Activated CD4-positive, alpha-beta T cell treated with anti-CD3 and anti-CD28 coated beads, Interleukin-2, amount 10 ng/mL, durations not matched to agents 7 days and 5 days (primary cell): ENCODE measurements at regions not wholly inside any gene's neighbourhood (a gene's known extent, or its start where the extent isn't known, plus 50 kb on each side); places are given as distances from the start of the nearest gene placed in this dataset.

Experiments
- CTCF ChIA-PET: fragments of 350-600 bp; sonication (Branson Sonifier 250); formaldehyde crosslinking; loops from one replicate; lab custom pipeline; 2021; ENCODE audit warnings: antibody characterized with exemption; lab: Charles Lee
- POLR2A ChIA-PET: fragments of 350-600 bp; sonication (Branson Sonifier 250); formaldehyde crosslinking; loops from one replicate; lab custom pipeline; 2021; ENCODE audit warnings: antibody characterized with exemption; lab: Charles Lee
- DNase-seq: peaks from one replicate; pipeline ENCODE4 v3.0.0-alpha.2; 2020
- H3K27ac Mint-ChIP-seq: one replicate; pipeline ENCODE4 v1.8.0; 2021; ENCODE audit warnings: mild to moderate bottlenecking, moderate library complexity, mixed read lengths
- H3K27me3 Mint-ChIP-seq: one replicate; pipeline ENCODE4 v1.8.0; 2021; ENCODE audit warnings: mixed read lengths
- H3K36me3 Mint-ChIP-seq: one replicate; pipeline ENCODE4 v1.8.0; 2021; ENCODE audit warnings: low read depth, mixed read lengths
- H3K4me1 Mint-ChIP-seq: one replicate; pipeline ENCODE4 v1.8.0; 2021; ENCODE audit warnings: mixed read lengths
- H3K4me3 Mint-ChIP-seq: one replicate; pipeline ENCODE4 v1.8.0; 2021; ENCODE audit warnings: mild to moderate bottlenecking, moderate library complexity, mixed read lengths
- H3K9me3 Mint-ChIP-seq: one replicate; pipeline ENCODE4 v1.8.0; 2021; ENCODE audit warnings: mixed read lengths

DNA sequence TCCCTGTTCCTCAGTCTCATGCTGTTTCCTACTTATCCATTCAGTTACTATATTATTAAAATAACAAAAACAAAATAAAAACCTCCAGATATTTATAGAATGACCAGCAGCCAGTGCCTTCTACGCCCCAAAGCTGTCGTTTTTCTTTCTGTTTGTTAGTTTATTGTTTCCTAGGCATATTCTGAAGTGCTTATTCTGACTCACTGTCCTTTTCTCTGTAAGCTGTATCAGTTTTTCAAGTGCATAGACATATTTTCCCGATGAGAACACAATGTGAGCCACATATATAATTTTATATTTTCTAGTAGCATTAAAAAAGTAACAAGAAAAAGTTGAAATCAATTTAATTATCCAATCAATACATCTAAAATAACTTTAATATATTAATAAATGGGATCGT is 2158.6 kb upstream of the TENM3 start:
- no peak overlapping the region for H3K4me3 Mint-ChIP-seq
- H3K4me1 Mint-ChIP-seq = no peaks in the 10 kb centered on the region
- no peaks in the 10 kb centered on the region for H3K9me3 Mint-ChIP-seq
- H3K27me3 Mint-ChIP-seq = no peaks in the 10 kb centered on the region
- ChIA-PET CTCF (no interaction called here), POLR2A (no interaction called here)
- DNase-seq = no peak
- H3K27ac Mint-ChIP-seq = no peak overlapping the region
- H3K36me3 Mint-ChIP-seq = no peaks in the 10 kb centered on the region

DNA sequence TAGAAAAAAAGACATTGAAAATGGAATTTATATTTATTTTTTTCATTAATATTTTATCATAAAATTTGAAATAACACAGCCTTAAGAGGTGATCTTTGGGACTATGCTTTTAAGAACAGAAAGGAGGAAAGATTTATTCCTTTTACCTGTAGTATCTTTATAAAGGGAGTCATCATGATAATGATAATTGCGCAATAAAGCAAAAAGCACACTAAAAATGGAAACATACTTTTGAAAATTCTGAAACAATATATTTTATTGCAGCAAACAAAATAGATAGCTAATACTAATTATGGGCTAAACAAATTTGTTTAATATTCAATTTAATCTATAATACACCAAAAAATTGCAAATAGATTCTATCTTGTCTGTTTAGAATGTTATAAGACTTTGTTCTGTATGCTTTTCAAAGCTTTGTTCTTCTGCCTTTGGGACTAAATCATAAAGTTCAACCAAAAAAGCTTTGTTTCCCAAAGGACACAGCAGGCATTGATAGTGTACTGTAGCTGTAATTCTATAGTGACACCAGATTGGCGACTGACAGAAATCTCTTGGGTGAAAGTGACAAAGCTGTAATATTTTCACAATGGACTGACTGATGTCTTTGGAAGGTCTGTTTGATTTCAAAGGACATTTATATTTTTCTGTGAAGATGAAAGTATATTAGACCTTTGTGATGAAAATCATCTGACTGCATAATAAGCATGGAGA is 2156.6 kb upstream of the TENM3 start:
- H3K4me1 Mint-ChIP-seq = no peaks in the 10 kb centered on the region
- H3K4me3 Mint-ChIP-seq = no peak overlapping the region
- H3K36me3 Mint-ChIP-seq = no peaks in the 10 kb centered on the region
- H3K27me3 Mint-ChIP-seq = no peaks in the 10 kb centered on the region
- no peaks in the 10 kb centered on the region for H3K9me3 Mint-ChIP-seq
- ChIA-PET POLR2A (no interaction called here), CTCF (no interaction called here)
- DNase-seq = no peak
- no peak overlapping the region for H3K27ac Mint-ChIP-seq

- POLR2A ChIA-PET = no interaction called here
- H3K4me3 Mint-ChIP-seq = no peak overlapping the region
- CTCF ChIA-PET = interaction anchor here (0.6 kb wide), 1 partner anchor 1349 kb away, joined by 3 read pairs; no protein-coding TSS in a partner anchor
Observed at GRCh38 chr4:180098586-180098985, 2144.6 kb upstream of the TENM3 start.

GRCh38 chr4:180099957-180100356 is 2143.2 kb upstream of the TENM3 start:
- Mint-ChIP-seq H3K4me3 (no peak overlapping the region), H3K27ac (no peak overlapping the region), H3K36me3 (no peaks in the 10 kb centered on the region), H3K27me3 (no peaks in the 10 kb centered on the region), H3K4me1 (no peaks in the 10 kb centered on the region), H3K9me3 (no peaks in the 10 kb centered on the region)
- POLR2A ChIA-PET = no interaction called here
- no peak for DNase-seq
- CTCF ChIA-PET = no interaction called here

More at GRCh38 chr4:180098586-180098985, 2144.6 kb upstream of the TENM3 start:
- DNase-seq = no peak
- H3K27me3 Mint-ChIP-seq = no peaks in the 10 kb centered on the region
- no peak overlapping the region for H3K27ac Mint-ChIP-seq
- no peaks in the 10 kb centered on the region for H3K9me3 Mint-ChIP-seq
- no peaks in the 10 kb centered on the region for H3K4me1 Mint-ChIP-seq
- no peaks in the 10 kb centered on the region for H3K36me3 Mint-ChIP-seq

DNA sequence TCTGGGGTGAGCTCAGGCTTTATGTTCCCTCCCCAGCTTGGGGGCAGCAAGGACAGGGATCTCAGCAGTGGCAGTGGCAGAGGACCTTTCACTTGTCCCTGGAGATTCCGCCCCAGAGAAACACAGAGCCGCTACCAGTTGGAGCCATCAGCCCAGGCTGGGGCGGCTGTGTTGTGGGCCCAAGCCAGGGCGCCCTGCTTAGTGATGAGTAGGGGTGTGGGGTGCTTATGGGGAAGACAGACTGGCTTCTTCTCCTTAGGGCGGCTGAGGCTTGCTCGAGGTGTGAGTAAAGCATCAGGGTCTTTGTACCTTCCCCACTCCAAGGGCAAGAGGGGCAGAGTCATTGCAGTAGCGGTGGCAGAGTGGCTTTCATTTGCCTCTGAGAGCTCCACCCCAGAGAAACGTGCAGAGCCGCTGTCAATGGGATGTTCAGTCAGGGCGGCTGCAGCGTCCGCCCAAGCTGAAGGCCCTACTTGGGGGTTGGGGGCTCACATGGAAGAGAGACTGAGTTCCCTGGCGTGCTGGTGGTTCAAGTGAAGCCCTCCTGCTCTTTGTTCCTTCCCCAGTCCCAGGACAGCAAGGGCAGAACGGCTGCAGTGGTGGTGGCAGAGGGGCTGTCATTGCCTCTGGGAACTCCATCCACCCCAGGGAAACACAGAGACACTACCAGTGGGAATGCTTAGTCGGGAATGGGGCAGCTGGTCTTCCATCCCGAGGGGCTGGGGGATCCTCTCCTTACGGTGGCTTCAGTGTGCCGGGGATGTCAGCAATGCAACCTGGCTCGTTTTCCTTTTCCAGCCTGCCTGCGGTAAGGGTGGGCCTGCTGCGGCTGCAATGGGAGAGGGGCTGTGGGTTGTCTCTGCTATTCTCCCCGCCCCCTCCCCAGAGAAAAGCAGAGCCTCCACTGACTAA is 2142.5 kb upstream of the TENM3 start:
- H3K27me3 Mint-ChIP-seq = no peaks in the 10 kb centered on the region
- DNase-seq = no peak
- no peaks in the 10 kb centered on the region for H3K36me3 Mint-ChIP-seq
- no peak overlapping the region for H3K4me3 Mint-ChIP-seq
- CTCF ChIA-PET = no interaction called here
- no peak overlapping the region for H3K27ac Mint-ChIP-seq
- no peaks in the 10 kb centered on the region for H3K9me3 Mint-ChIP-seq
- no peaks in the 10 kb centered on the region for H3K4me1 Mint-ChIP-seq
- POLR2A ChIA-PET = no interaction called here

GRCh38 chr4:180101348-180102083 is 2141.7 kb upstream of the TENM3 start:
- DNase-seq = no peak
- ChIA-PET CTCF (no interaction called here), POLR2A (no interaction called here)
- H3K9me3 Mint-ChIP-seq = no peaks in the 10 kb centered on the region
- H3K27me3 Mint-ChIP-seq = no peaks in the 10 kb centered on the region
- no peaks in the 10 kb centered on the region for H3K4me1 Mint-ChIP-seq
- H3K36me3 Mint-ChIP-seq = no peaks in the 10 kb centered on the region
- H3K27ac Mint-ChIP-seq = no peak overlapping the region
- H3K4me3 Mint-ChIP-seq = no peak overlapping the region

DNA sequence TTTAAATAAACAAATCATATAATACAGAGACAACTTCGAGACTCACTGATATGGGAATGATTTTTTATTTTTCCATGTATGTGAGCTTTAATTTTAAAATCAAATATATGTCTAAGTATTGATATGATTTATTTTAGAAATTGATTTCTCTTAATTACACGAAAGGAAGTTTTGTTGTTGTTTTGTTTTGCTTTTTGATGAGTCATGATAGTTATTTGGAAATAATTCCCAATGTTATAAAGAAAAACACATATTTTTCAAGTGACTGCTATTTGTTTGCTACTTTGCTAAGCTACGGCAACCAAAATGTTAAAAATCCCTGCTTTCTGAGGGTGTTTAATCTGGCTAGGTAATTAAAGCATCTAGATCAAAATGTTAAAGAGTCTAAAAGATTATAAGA is 2139.4 kb upstream of the TENM3 start:
- no peaks in the 10 kb centered on the region for H3K9me3 Mint-ChIP-seq
- no peak for DNase-seq
- ChIA-PET CTCF (no interaction called here), POLR2A (no interaction called here)
- H3K27me3 Mint-ChIP-seq = no peaks in the 10 kb centered on the region
- H3K36me3 Mint-ChIP-seq = no peaks in the 10 kb centered on the region
- H3K4me3 Mint-ChIP-seq = no peak overlapping the region
- H3K27ac Mint-ChIP-seq = no peak overlapping the region
- no peaks in the 10 kb centered on the region for H3K4me1 Mint-ChIP-seq

DNA sequence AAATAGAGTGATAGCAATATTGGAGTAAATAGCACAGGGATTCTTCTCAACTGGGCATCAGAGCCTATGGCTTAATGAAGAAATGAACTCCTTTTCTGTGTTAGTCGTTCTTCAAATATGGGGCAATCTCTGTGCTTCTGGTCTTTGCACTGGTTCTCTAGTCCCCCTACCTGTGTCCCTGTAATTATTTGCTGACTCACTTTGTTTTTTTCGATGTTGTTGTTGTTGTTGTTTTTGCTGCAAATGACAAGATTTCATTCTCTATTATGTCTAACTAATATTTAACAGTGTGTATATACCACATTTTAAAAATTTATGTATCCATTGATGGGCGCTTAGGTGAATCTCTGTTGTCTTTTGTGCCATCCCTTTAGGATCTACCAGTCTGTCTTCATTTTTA is 2137.8 kb upstream of the TENM3 start:
- H3K4me1 Mint-ChIP-seq = no peaks in the 10 kb centered on the region
- H3K36me3 Mint-ChIP-seq = no peaks in the 10 kb centered on the region
- H3K9me3 Mint-ChIP-seq = no peaks in the 10 kb centered on the region
- ChIA-PET POLR2A (no interaction called here), CTCF (no interaction called here)
- H3K27ac Mint-ChIP-seq = no peak overlapping the region
- no peak overlapping the region for H3K4me3 Mint-ChIP-seq
- no peak for DNase-seq
- no peaks in the 10 kb centered on the region for H3K27me3 Mint-ChIP-seq

DNA sequence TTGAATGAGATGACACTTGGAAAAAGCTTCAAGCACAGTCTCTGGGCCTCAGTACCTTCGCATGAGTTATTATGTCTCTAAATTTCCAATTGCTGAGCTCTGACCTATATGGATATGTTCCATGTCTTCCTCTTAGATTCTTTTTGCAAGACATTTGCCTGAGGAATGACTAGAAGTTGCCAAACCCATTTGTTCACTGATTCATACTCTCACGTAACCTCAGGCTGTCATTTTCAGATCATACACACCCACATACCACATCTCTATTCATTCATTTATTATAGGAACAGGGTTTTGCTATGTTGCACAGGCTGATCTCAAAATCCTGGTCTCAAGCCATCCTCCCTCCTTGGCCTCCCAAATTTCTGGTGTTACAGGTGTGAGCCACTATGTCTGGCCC is 2137.1 kb upstream of the TENM3 start:
- ChIA-PET CTCF (no interaction called here), POLR2A (no interaction called here)
- Mint-ChIP-seq H3K4me3 (no peak overlapping the region), H3K4me1 (no peaks in the 10 kb centered on the region), H3K9me3 (no peaks in the 10 kb centered on the region), H3K36me3 (no peaks in the 10 kb centered on the region), H3K27me3 (no peaks in the 10 kb centered on the region), H3K27ac (no peak overlapping the region)
- DNase-seq = no peak

- CTCF ChIA-PET = no interaction called here
- H3K4me3 Mint-ChIP-seq = no peak overlapping the region
- H3K36me3 Mint-ChIP-seq = no peaks in the 10 kb centered on the region
- POLR2A ChIA-PET = no interaction called here
- no peaks in the 10 kb centered on the region for H3K27me3 Mint-ChIP-seq
- DNase-seq = no peak
- H3K4me1 Mint-ChIP-seq = no peaks in the 10 kb centered on the region
- H3K27ac Mint-ChIP-seq = no peak overlapping the region
- H3K9me3 Mint-ChIP-seq = no peaks in the 10 kb centered on the region
Observed at GRCh38 chr4:180106997-180107396, 2136.2 kb upstream of the TENM3 start.

DNA sequence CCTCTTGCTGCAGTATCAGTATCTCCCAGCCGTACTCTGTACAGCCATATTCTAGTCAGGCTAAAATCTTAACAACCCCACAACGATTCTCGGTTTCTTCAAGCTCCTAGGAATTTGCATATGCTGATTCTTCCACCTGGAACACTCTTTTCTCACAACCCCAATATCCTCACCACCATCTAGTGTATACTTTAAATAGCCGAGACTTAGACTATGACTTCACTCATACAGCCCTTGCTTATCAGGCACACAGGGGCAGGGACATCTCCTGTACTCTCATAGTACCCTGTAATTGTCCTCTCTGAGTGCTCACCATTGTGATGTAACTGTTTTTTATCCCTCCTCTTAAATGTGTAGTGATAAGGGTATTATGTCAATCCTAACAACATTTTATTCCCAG is 2126.4 kb upstream of the TENM3 start:
- DNase-seq = no peak
- no peaks in the 10 kb centered on the region for H3K27me3 Mint-ChIP-seq
- H3K4me3 Mint-ChIP-seq = no peak overlapping the region
- no peak overlapping the region for H3K27ac Mint-ChIP-seq
- ChIA-PET CTCF (no interaction called here), POLR2A (no interaction called here)
- no peaks in the 10 kb centered on the region for H3K4me1 Mint-ChIP-seq
- H3K36me3 Mint-ChIP-seq = no peaks in the 10 kb centered on the region
- no peaks in the 10 kb centered on the region for H3K9me3 Mint-ChIP-seq

DNA sequence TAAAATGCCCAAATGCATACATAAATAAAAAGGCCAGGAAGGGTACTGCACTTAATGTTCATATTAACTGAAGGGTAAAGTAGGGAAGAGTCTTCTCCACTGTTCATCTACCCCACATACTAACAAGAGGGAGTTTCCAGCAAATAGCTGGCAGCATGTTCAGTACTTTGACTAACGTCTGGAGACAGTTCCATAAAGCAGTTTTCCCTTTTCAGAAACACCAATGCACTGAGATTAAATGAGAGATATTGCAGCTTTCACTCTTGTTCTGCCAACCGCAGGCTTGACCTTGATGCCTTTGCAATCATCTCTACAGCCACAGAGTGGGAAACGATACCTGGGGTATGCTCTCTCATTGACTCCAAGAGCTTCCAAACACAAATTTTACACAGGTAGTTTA is 2123.1 kb upstream of the TENM3 start:
- Mint-ChIP-seq H3K4me3 (no peak overlapping the region), H3K36me3 (no peaks in the 10 kb centered on the region), H3K9me3 (no peaks in the 10 kb centered on the region), H3K27me3 (no peaks in the 10 kb centered on the region), H3K4me1 (no peaks in the 10 kb centered on the region), H3K27ac (no peak overlapping the region)
- CTCF ChIA-PET = interaction anchor here (0.7 to 0.8 kb wide), 2 partner anchors 21 to 1154 kb away, joined by 4 to 6 read pairs; no protein-coding TSS in a partner anchor
- POLR2A ChIA-PET = no interaction called here
- no peak for DNase-seq
